K562 (cell line): ENCODE measurements at regions not wholly inside any gene's neighbourhood (a gene's known extent, or its start where the extent isn't known, plus 50 kb on each side); places are given as distances from the start of the nearest gene placed in this dataset.

Experiments used
- BCL6 ChIP-seq: fragments of 250-450 bp; sonication (Bioruptor Pico); IDR thresholded peaks from 2 replicates; pipeline ENCODE4 v1.4.0; 2020
- CAMTA2 ChIP-seq: fragments of 250-450 bp; sonication (Bioruptor Pico); conservative IDR thresholded peaks from 2 replicates; pipeline ENCODE4 v1.5.1; 2022
- GMEB1 ChIP-seq: fragments of 250-450 bp; sonication (Bioruptor Pico); IDR thresholded peaks from 2 replicates; pipeline ENCODE4 v1.4.0; 2020; ENCODE audit warnings: mild to moderate bottlenecking
- HOMEZ ChIP-seq: fragments of 250-450 bp; sonication (Bioruptor Pico); IDR thresholded peaks from 2 replicates; pipeline ENCODE4 v1.4.0; 2020; ENCODE audit warnings: mild to moderate bottlenecking, moderate library complexity
- HOXB6 ChIP-seq: fragments of 250-450 bp; sonication (Bioruptor Pico); IDR thresholded peaks from 2 replicates; pipeline ENCODE4 v1.5.1; 2022; ENCODE audit warnings: mild to moderate bottlenecking, borderline replicate concordance
- JUNB ChIP-seq: fragments of 450-650 bp; formaldehyde crosslinking; conservative IDR thresholded peaks from 2 replicates; pipeline ENCODE4 v1.4.0; 2020; ENCODE audit warnings: mild to moderate bottlenecking
- JUND ChIP-seq, 2 experiments: IDR thresholded peaks; 2 replicates in 1 of 2; 3 replicates in 1 of 2; pipeline ENCODE4 v1.6.1; 2011; ENCODE audit warnings: borderline replicate concordance in 2 of 2, low read depth in 2 of 2, low read length in 2 of 2, improper control_type of control experiment in 1 of 2, missing biosample characterization in 1 of 2, missing genetic modification characterization in 1 of 2, missing genetic modification reagents in 1 of 2
- MITF ChIP-seq: IDR thresholded peaks from 2 replicates; pipeline ENCODE4 v1.6.1; 2014; ENCODE audit warnings: antibody characterized with exemption
- NCOA2 ChIP-seq, 2 experiments: fragments of 450-650 bp; IDR thresholded peaks; 2 replicates each; pipeline ENCODE4 v1.6.1; 2018; ENCODE audit warnings: mild to moderate bottlenecking in 2 of 2, moderate library complexity in 1 of 2; ENCODE audit not compliant: partially characterized antibody in 2 of 2
- NFXL1 ChIP-seq: fragments of 450-650 bp; formaldehyde crosslinking; IDR thresholded peaks from 2 replicates; pipeline ENCODE4 v1.4.0; 2021; ENCODE audit warnings: mild to moderate bottlenecking
- NR2C1 ChIP-seq, 2 experiments: fragments of 450-650 bp; IDR thresholded peaks; 2 replicates each; pipeline ENCODE4 v1.6.1; 2017; ENCODE audit warnings: mild to moderate bottlenecking in 2 of 2, antibody characterized with exemption in 1 of 2, inconsistent platforms in 1 of 2, missing compliant biosample characterization in 1 of 2, missing genetic modification characterization in 1 of 2
- POLR3G ChIP-seq: IDR thresholded peaks from 2 replicates; pipeline ENCODE4 v1.6.1; 2011; ENCODE audit not compliant: insufficient read length, insufficient replicate concordance; ENCODE audit errors: extremely low read depth
- RBFOX2 ChIP-seq: fragments of 200-400 bp; formaldehyde crosslinking; IDR thresholded peaks from 2 replicates; pipeline ENCODE4 v1.6.1; 2017; ENCODE audit warnings: low read depth, mild to moderate bottlenecking, low read length, moderate library complexity
- RCOR1 ChIP-seq, 2 experiments: IDR thresholded peaks; 2 replicates each; pipeline ENCODE4 v1.6.1; 2012; ENCODE audit warnings: low read depth in 2 of 2, low read length in 2 of 2, borderline replicate concordance in 1 of 2, improper control_type of control experiment in 1 of 2
- SMAD2 ChIP-seq: fragments of 150-350 bp; IDR thresholded peaks from 2 replicates; pipeline ENCODE4 v1.6.1; 2014; ENCODE audit warnings: low read depth, mild to moderate bottlenecking, low read length
- SMARCA4 ChIP-seq: fragments of 450-650 bp; IDR thresholded peaks from 2 replicates; pipeline ENCODE4 v1.6.1; 2016
- U2AF1 ChIP-seq: fragments of 200-400 bp; formaldehyde crosslinking; optimal IDR thresholded peaks from 2 replicates; pipeline ENCODE3; 2017; ENCODE audit warnings: mild to moderate bottlenecking, low read depth, low read length, moderate library complexity
- USF2 ChIP-seq: sonication (generic); formaldehyde crosslinking; IDR thresholded peaks from 2 replicates; pipeline ENCODE4 v1.5.0; 2020; ENCODE audit warnings: missing genetic modification reagents
- YBX1 ChIP-seq: fragments of 450-650 bp; IDR thresholded peaks from 2 replicates; pipeline ENCODE4 v1.7.1; 2016; ENCODE audit warnings: mild to moderate bottlenecking
- ZNF224 ChIP-seq: sonication (generic); formaldehyde crosslinking; IDR thresholded peaks from 2 replicates; pipeline ENCODE4 v1.8.0; 2022; ENCODE audit warnings: mild to moderate bottlenecking, missing genetic modification reagents
- ZNF347 ChIP-seq: fragments of 450-650 bp; formaldehyde crosslinking; IDR thresholded peaks from 2 replicates; pipeline ENCODE4 v1.4.0; 2020; ENCODE audit warnings: low read depth, mild to moderate bottlenecking, moderate library complexity
- ZNF639 ChIP-seq, 2 experiments: fragments of 200-800 bp in 1 of 2; sonication (Bioruptor generic) in 1 of 2; sonication (generic) in 1 of 2; formaldehyde crosslinking in 1 of 2; IDR thresholded peaks in 1 of 2; conservative IDR thresholded peaks in 1 of 2; 2 replicates each; pipeline versions ENCODE4 v1.5.0 to v1.6.1; 2016 to 2020; ENCODE audit warnings: missing compliant biosample characterization in 1 of 2, missing genetic modification characterization in 1 of 2, missing genetic modification reagents in 1 of 2
- ZNF717 ChIP-seq: fragments of 250-450 bp; sonication (Bioruptor Pico); IDR thresholded peaks from 2 replicates; pipeline ENCODE4 v1.5.0; 2021

- TF ChIP-seq RCOR1 (IDR thresholded peaks at IDR 0.05; ENCODE audit: borderline replicate concordance in 1 of 2, low read depth in 2 of 2, low read length in 2 of 2) (peak in 1 of 2 experiments; percentile 22; a peak in 1 of 4 replicates), CAMTA2 (CRISPR knock-in tag) (no peak), ZNF224 (CRISPR knock-in tag) (no peak), ZNF639 (CRISPR knock-in tag; conservative IDR thresholded peaks at IDR 0.05 in 1 of 2, IDR thresholded peaks at IDR 0.05 in 1 of 2) (no peak), NR2C1 (IDR thresholded peaks at IDR 0.05) (no peak), NR2C1 (tag; IDR thresholded peaks at IDR 0.05) (no peak), POLR3G (no peak), BCL6 (CRISPR knock-in tag) (no peak), RBFOX2 (no peak), HOMEZ (CRISPR knock-in tag) (no peak), ZNF717 (CRISPR knock-in tag) (no peak), SMAD2 (no peak), USF2 (CRISPR knock-in tag) (0 out of 2 replicates have a peak, but pooled peaks have one; percentile 13), JUND (IDR thresholded peaks at IDR 0.05; ENCODE audit: borderline replicate concordance, low read depth, low read length) (peak; percentile 86), JUND (tag; IDR thresholded peaks at IDR 0.05; ENCODE audit: borderline replicate concordance, low read depth, low read length) (peak; percentile 76; the same call in 2 of the 3 replicates), SMARCA4 (peak; percentile 25; the same call in 1 of the 2 replicates), U2AF1 (no peak), JUNB (CRISPR knock-in tag) (no peak), NCOA2 (IDR thresholded peaks at IDR 0.05; ENCODE audit: partially characterized antibody in 2 of 2) (no peak), HOXB6 (CRISPR knock-in tag) (no peak), ZNF347 (CRISPR knock-in tag) (no peak), NFXL1 (CRISPR knock-in tag) (no peak), YBX1 (no peak), GMEB1 (CRISPR knock-in tag) (no peak), MITF (peak; percentile 26; the same call in 1 of the 2 replicates)
These were observed 551.2 kb upstream of the KLF4 start (continued) for GRCh38 chr9:108040783-108041182.
